ENCODE measurements at regions not wholly inside any gene's neighbourhood (a gene's known extent, or its start where the extent isn't known, plus 50 kb on each side); places are given as distances from the start of the nearest gene placed in this dataset.

DNA sequence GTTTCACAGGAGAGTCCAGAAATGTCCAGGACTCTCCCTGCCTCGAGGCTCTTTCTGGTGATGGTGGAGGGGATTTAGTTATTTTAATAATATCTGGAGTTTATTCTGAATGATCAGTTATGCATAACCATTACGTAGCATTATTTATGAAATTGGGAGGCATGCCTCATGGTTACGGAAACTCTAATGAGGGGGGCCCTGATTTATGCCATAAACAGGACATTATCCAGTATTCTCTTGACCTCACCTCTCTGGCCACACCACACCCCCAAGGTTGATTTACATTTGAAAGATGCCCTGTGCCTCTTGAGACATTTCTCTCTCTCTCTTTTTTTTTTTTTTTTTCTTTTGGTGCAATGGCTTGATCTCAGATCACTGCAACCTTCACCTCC is 268.8 kb downstream of the TFAP2C start:
- TF ChIP-seq EP300 (conservative IDR thresholded peaks at IDR 0.05; ENCODE audit: poor library complexity, severe bottlenecking) (no peak), TAF1 (IDR thresholded peaks at IDR 0.05; ENCODE audit: low read depth) (no peak)
- TF ChIP-seq, protein P1, sequence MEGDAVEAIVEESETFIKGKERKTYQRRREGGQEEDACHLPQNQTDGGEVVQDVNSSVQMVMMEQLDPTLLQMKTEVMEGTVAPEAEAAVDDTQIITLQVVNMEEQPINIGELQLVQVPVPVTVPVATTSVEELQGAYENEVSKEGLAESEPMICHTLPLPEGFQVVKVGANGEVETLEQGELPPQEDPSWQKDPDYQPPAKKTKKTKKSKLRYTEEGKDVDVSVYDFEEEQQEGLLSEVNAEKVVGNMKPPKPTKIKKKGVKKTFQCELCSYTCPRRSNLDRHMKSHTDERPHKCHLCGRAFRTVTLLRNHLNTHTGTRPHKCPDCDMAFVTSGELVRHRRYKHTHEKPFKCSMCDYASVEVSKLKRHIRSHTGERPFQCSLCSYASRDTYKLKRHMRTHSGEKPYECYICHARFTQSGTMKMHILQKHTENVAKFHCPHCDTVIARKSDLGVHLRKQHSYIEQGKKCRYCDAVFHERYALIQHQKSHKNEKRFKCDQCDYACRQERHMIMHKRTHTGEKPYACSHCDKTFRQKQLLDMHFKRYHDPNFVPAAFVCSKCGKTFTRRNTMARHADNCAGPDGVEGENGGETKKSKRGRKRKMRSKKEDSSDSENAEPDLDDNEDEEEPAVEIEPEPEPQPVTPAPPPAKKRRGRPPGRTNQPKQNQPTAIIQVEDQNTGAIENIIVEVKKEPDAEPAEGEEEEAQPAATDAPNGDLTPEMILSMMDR (IDR thresholded peaks at IDR 0.05; ENCODE audit: poor library complexity, severe bottlenecking): no peak
